H9 (cell line): ENCODE measurements at regions not wholly inside any gene's neighbourhood (a gene's known extent, or its start where the extent isn't known, plus 50 kb on each side); places are given as distances from the start of the nearest gene placed in this dataset.

ENCODE experiments used
- DNase-seq: peaks from one replicate; pipeline ENCODE4 v3.0.0-alpha.2; 2017
- H2AFZ ChIP-seq: one replicate; pipeline ENCODE4 v1.6.1; 2013; ENCODE audit warnings: mild to moderate bottlenecking, low read length, control low read depth, moderate library complexity
- H2AK5ac ChIP-seq: 2 replicates; pipeline ENCODE4 v1.6.1; 2013; ENCODE audit warnings: low read length, control low read depth, mixed read lengths; ENCODE audit not compliant: insufficient read length
- H2BK120ac ChIP-seq: one replicate; pipeline ENCODE4 v1.6.1; 2013; ENCODE audit warnings: low read depth, mild to moderate bottlenecking, low read length, control low read depth, inconsistent platforms; ENCODE audit not compliant: poor library complexity, severe bottlenecking
- H2BK12ac ChIP-seq: 2 replicates; pipeline ENCODE4 v1.6.1; 2013; ENCODE audit warnings: low read length, control low read depth, mixed read lengths, low read depth; ENCODE audit not compliant: insufficient read length
- H2BK15ac ChIP-seq: 2 replicates; pipeline ENCODE4 v1.6.1; 2013; ENCODE audit warnings: low read depth, low read length, control low read depth
- H2BK20ac ChIP-seq: one replicate; pipeline ENCODE4 v1.6.1; 2013; ENCODE audit warnings: low read depth, mild to moderate bottlenecking, low read length, control low read depth, inconsistent platforms; ENCODE audit not compliant: poor library complexity, severe bottlenecking
- H2BK5ac ChIP-seq: 2 replicates; pipeline ENCODE4 v1.6.1; 2013; ENCODE audit warnings: low read length, control low read depth, mixed read lengths; ENCODE audit not compliant: insufficient read length
- H3K14ac ChIP-seq: 2 replicates; pipeline ENCODE4 v1.6.1; 2013; ENCODE audit warnings: low read length, control low read depth; ENCODE audit not compliant: insufficient read depth
- H3K18ac ChIP-seq: 2 replicates; pipeline ENCODE4 v1.6.1; 2013; ENCODE audit warnings: low read depth, mild to moderate bottlenecking, mixed read lengths, low read length, control low read depth; ENCODE audit not compliant: insufficient read length
- H3K23ac ChIP-seq: 2 replicates; pipeline ENCODE4 v1.6.1; 2013; ENCODE audit warnings: low read length, control low read depth, mixed read lengths, low read depth; ENCODE audit not compliant: insufficient read length
- H3K23me2 ChIP-seq: 2 replicates; pipeline ENCODE4 v1.6.1; 2013; ENCODE audit warnings: low read depth, mild to moderate bottlenecking, mixed read lengths, low read length, control low read depth; ENCODE audit not compliant: insufficient read length, poor library complexity, severe bottlenecking
- H3K27ac ChIP-seq: 2 replicates; pipeline ENCODE4 v1.5.1; 2013; ENCODE audit warnings: low read length, control low read depth, mixed read lengths, low read depth; ENCODE audit not compliant: insufficient read length
- H3K27me3 ChIP-seq: 2 replicates; pipeline ENCODE4 v1.6.1; 2013; ENCODE audit warnings: low read length, control low read depth, inconsistent platforms; ENCODE audit not compliant: insufficient read depth
- H3K4ac ChIP-seq: 2 replicates; pipeline ENCODE4 v1.6.1; 2013; ENCODE audit warnings: low read depth, mild to moderate bottlenecking, control low read depth, inconsistent platforms, low read length, moderate library complexity
- H3K4me1 ChIP-seq: 2 replicates; pipeline ENCODE4 v1.6.1; 2013; ENCODE audit warnings: low read length, control low read depth, inconsistent platforms; ENCODE audit not compliant: insufficient read depth
- H3K4me2 ChIP-seq: 2 replicates; pipeline ENCODE4 v1.6.1; 2013; ENCODE audit warnings: low read length, control low read depth, mixed read lengths; ENCODE audit not compliant: insufficient read length, insufficient read depth
- H3K56ac ChIP-seq: 2 replicates; pipeline ENCODE4 v1.6.1; 2013; ENCODE audit warnings: low read depth, mild to moderate bottlenecking, mixed read lengths, low read length, control low read depth; ENCODE audit not compliant: insufficient read length
- H3K79me1 ChIP-seq: 2 replicates; pipeline ENCODE4 v1.6.1; 2013; ENCODE audit warnings: low read depth, mild to moderate bottlenecking, moderate library complexity, low read length, control low read depth, inconsistent platforms; ENCODE audit not compliant: insufficient read depth, poor library complexity, severe bottlenecking
- H3K79me2 ChIP-seq: 2 replicates; pipeline ENCODE4 v1.6.1; 2013; ENCODE audit warnings: low read length, control low read depth, inconsistent platforms; ENCODE audit not compliant: insufficient read depth
- H3K9ac ChIP-seq: 2 replicates; pipeline ENCODE4 v1.6.1; 2013; ENCODE audit warnings: low read length, control low read depth, mixed read lengths; ENCODE audit not compliant: insufficient read length; ENCODE audit errors: extremely low read depth
- H3K9me3 ChIP-seq: one replicate; pipeline ENCODE4 v1.6.1; 2013; ENCODE audit warnings: low read depth, low read length, inconsistent platforms; ENCODE audit not compliant: control insufficient read depth
- H3T11ph ChIP-seq: one replicate; pipeline ENCODE4 v1.6.1; 2013; ENCODE audit warnings: mild to moderate bottlenecking, low read length, control low read depth, inconsistent platforms
- H4K20me1 ChIP-seq: one replicate; pipeline ENCODE4 v1.6.1; 2013; ENCODE audit not compliant: control insufficient read depth, insufficient read length, insufficient read depth
- H4K5ac ChIP-seq: 2 replicates; pipeline ENCODE4 v1.6.1; 2013; ENCODE audit warnings: low read depth, mild to moderate bottlenecking, mixed read lengths, low read length, control low read depth; ENCODE audit not compliant: insufficient read length
- H4K8ac ChIP-seq: replicated peaks from 2 replicates; pipeline ENCODE4 v1.6.1; 2013; ENCODE audit warnings: low read length, control low read depth, mixed read lengths, low read depth; ENCODE audit not compliant: insufficient read length
- H4K91ac ChIP-seq: 2 replicates; pipeline ENCODE4 v1.6.1; 2013; ENCODE audit warnings: low read depth, mild to moderate bottlenecking, moderate library complexity, mixed read lengths, low read length, control low read depth; ENCODE audit not compliant: insufficient read length
- H3K27ac Mint-ChIP-seq, 3 experiments: 2 replicates in 2 of 3; 3 replicates in 1 of 3; pipeline ENCODE4 v1.8.0; 2020 to 2021; ENCODE audit warnings: mixed read lengths in 3 of 3, mild to moderate bottlenecking in 1 of 3, moderate library complexity in 1 of 3
- H3K27me3 Mint-ChIP-seq: 2 replicates; pipeline ENCODE4 v1.8.0; 2021; ENCODE audit warnings: low read depth, mild to moderate bottlenecking, moderate library complexity, mixed read lengths
- H3K36me3 Mint-ChIP-seq, 3 experiments: 2 replicates in 2 of 3; 3 replicates in 1 of 3; pipeline ENCODE4 v1.8.0; 2020 to 2021; ENCODE audit warnings: low read depth in 3 of 3, mixed read lengths in 3 of 3; ENCODE audit not compliant: insufficient read depth in 1 of 3
- H3K4me1 Mint-ChIP-seq, 2 experiments: 2 replicates each; pipeline ENCODE4 v1.8.0; 2020; ENCODE audit warnings: mixed read lengths in 2 of 2
- H3K4me3 Mint-ChIP-seq, 2 experiments: 2 replicates in 1 of 2; 3 replicates in 1 of 2; pipeline ENCODE4 v1.8.0; 2020 to 2021; ENCODE audit warnings: mild to moderate bottlenecking in 2 of 2, mixed read lengths in 2 of 2, moderate library complexity in 1 of 2
- H3K9me3 Mint-ChIP-seq, 2 experiments: 2 replicates in 1 of 2; 3 replicates in 1 of 2; pipeline ENCODE4 v1.8.0; 2020; ENCODE audit warnings: mild to moderate bottlenecking in 2 of 2, mixed read lengths in 2 of 2, moderate library complexity in 1 of 2
- CTCF ChIP-seq: fragments of 200-600 bp; sonication (generic); conservative IDR thresholded peaks from 3 replicates; pipeline ENCODE4 v1.8.0; 2021; ENCODE audit warnings: antibody characterized with exemption, mild to moderate bottlenecking
- WGBS: extraction: QIAGEN DNeasy Blood & Tissue Kit; methylation state at CpG from one replicate; pipeline ENCODE4 v1.1.7; 2013; ENCODE audit warnings: missing lambda C conversion rate, low lambda C conversion rate, mixed read lengths; ENCODE audit not compliant: insufficient read length; ENCODE audit errors: extremely low coverage; 5-methylcytosine and 5-hydroxymethylcytosine counted together

- Histone ChIP-seq H2BK15ac (no peak overlapping the region), H4K20me1 (no peaks in the 10 kb centered on the region), H3K79me2 (no peaks in the 10 kb centered on the region), H3K79me1 (no peaks in the 10 kb centered on the region), H2BK5ac (no peak overlapping the region), H2AK5ac (no peak overlapping the region), H4K5ac (no peak overlapping the region), H3K9me3 (no peaks in the 10 kb centered on the region), H4K91ac (no peak overlapping the region), H3K9ac (no peak overlapping the region), H3T11ph (no peak overlapping the region), H2BK20ac (no peak overlapping the region), H3K4me2 (no peak overlapping the region), H3K23ac (no peak overlapping the region), H2AFZ (no peak overlapping the region), H4K8ac (no peak overlapping the region), H3K14ac (no peak overlapping the region), H2BK12ac (no peak overlapping the region), H3K4ac (no peak overlapping the region), H3K56ac (no peak overlapping the region), H3K18ac (no peak overlapping the region), H3K4me1 (no peaks in the 10 kb centered on the region), H2BK120ac (no peak overlapping the region), H3K23me2 (no peaks in the 10 kb centered on the region), H3K27ac (no peak overlapping the region), H3K27me3 (no peaks in the 10 kb centered on the region)
- Mint-ChIP-seq H3K27me3 (no peaks in the 10 kb centered on the region; the same call in none of the 2 replicates), H3K4me1 (no peaks in the 10 kb centered on the region), H3K36me3 (peaks cover 0 to 2% (median 0%) of the 10 kb centered on the region in 3 experiments; a peak in 2 of 7 replicates), H3K27ac (no peak overlapping the region), H3K4me3 (no peak overlapping the region), H3K9me3 (peaks cover 5 to 7% of the 10 kb centered on the region in 2 experiments; a peak in 3 of 5 replicates)
- WGBS = no CpG with 5 or more reads among the region's 3 CpGs
- no peak for TF ChIP-seq CTCF
- no peak for DNase-seq
Measured at GRCh38 chr4:81930506-81931238, 443.1 kb downstream of the HNRNPD start.
